HepG2 (cell line): ENCODE measurements at regions not wholly inside any gene's neighbourhood (a gene's known extent, or its start where the extent isn't known, plus 50 kb on each side); places are given as distances from the start of the nearest gene placed in this dataset.

Source experiments
- ATAC-seq: fragments of 200-7000 bp; cut with Tn5 transposase; 3 replicates; pipeline ENCODE4 v1.9.1; 2020; ENCODE audit warnings: mild to moderate bottlenecking, moderate library complexity
- BruUV-seq: library from RNA; stranded (reverse); fragments of 400-500 nt; replicated peaks from 2 replicates; lab custom pipeline; 2021; lab: Mats Ljungman, UMichigan
- CTCF ChIA-PET: fragments of 300-600 bp; formaldehyde crosslinking; extraction: SDS; loops from one replicate; lab custom pipeline; 2021; ENCODE audit warnings: low total read pairs, inconsistent platforms, low intra/inter-chr PET ratio; lab: Yijun Ruan, JAX
- POLR2A ChIA-PET: fragments of 350-600 bp; sonication (Branson Sonifier 250); formaldehyde crosslinking; loops from one replicate; lab custom pipeline; 2020; ENCODE audit warnings: antibody characterized with exemption, inconsistent platforms; lab: Yijun Ruan, JAX
- DNase-seq: peaks from one replicate; pipeline ENCODE4 v3.0.0-alpha.2; 2015; ENCODE audit warnings: low spot score
- FAIRE-seq: peaks from 3 replicates; lab custom pipeline; 2011; peaks lifted over from hg19 to GRCh38; lab: Jason Lieb, UNC
- H2AFZ ChIP-seq: one replicate; pipeline ENCODE4 v1.6.1; 2011; ENCODE audit warnings: low read length, inconsistent platforms
- H3K27ac ChIP-seq: fragments of 300-600 bp; 3 replicates; pipeline ENCODE4 v1.8.0; 2011; ENCODE audit warnings: mixed run types, mild to moderate bottlenecking, mixed read lengths, low read length, inconsistent platforms; ENCODE audit not compliant: insufficient read depth; ENCODE audit errors: extremely low read length
- H3K27me3 ChIP-seq, 2 experiments: fragments of 200-600 bp in 1 of 2; 2 replicates in 1 of 2; 3 replicates in 1 of 2; pipeline versions ENCODE4 v1.6.0 to v1.8.0; 2011; ENCODE audit warnings: low read length in 2 of 2, mild to moderate bottlenecking in 2 of 2, moderate library complexity in 2 of 2, inconsistent platforms in 1 of 2; ENCODE audit not compliant: insufficient read depth in 2 of 2, control insufficient read depth in 1 of 2
- H3K36me3 ChIP-seq, 2 experiments: fragments of 200-600 bp in 1 of 2; replicated peaks in 1 of 2; 2 replicates in 1 of 2; 3 replicates in 1 of 2; pipeline versions ENCODE4 v1.5.1 to v1.8.0; 2011; ENCODE audit warnings: low read length in 2 of 2, inconsistent platforms in 1 of 2; ENCODE audit not compliant: insufficient read depth in 2 of 2, control insufficient read depth in 1 of 2
- H3K4me1 ChIP-seq: 2 replicates; pipeline ENCODE4 v1.5.1; 2012; ENCODE audit warnings: low read length, inconsistent platforms; ENCODE audit not compliant: insufficient read depth
- H3K4me2 ChIP-seq: 2 replicates; pipeline ENCODE4 v1.6.0; 2011; ENCODE audit warnings: low read depth, low read length, inconsistent platforms
- H3K4me3 ChIP-seq, 3 experiments: fragments of 200-600 bp in 1 of 3; sonication (generic), shearing (Covaris generic) in 1 of 3; replicated peaks in 1 of 3; 2 replicates each; pipeline ENCODE4 v1.5.1; 2011 to 2016; ENCODE audit warnings: low read length in 3 of 3, inconsistent platforms in 2 of 3, low read depth in 2 of 3, mild to moderate bottlenecking in 2 of 3, control low read depth in 1 of 3, mixed read lengths in 1 of 3; ENCODE audit not compliant: insufficient read depth in 1 of 3
- H3K79me2 ChIP-seq: one replicate; pipeline ENCODE4 v1.6.1; 2011; ENCODE audit warnings: low read length, inconsistent platforms; ENCODE audit not compliant: insufficient read depth
- H3K9ac ChIP-seq: 2 replicates; pipeline ENCODE4 v1.6.0; 2011; ENCODE audit warnings: mild to moderate bottlenecking, low read depth, low read length, inconsistent platforms; ENCODE audit not compliant: insufficient read depth
- H3K9me3 ChIP-seq: 2 replicates; pipeline ENCODE4 v1.5.1; 2012; ENCODE audit warnings: mild to moderate bottlenecking, low read length
- H4K20me1 ChIP-seq: 2 replicates; pipeline ENCODE4 v1.6.0; 2011; ENCODE audit warnings: inconsistent platforms, mild to moderate bottlenecking, low read length, moderate library complexity; ENCODE audit not compliant: insufficient read depth
- GABPB1 ChIP-seq: IDR thresholded peaks from 2 replicates; pipeline ENCODE4 v1.6.1; 2016; ENCODE audit warnings: mild to moderate bottlenecking, missing genetic modification reagents, moderate library complexity, missing compliant biosample characterization
- KAT7 ChIP-seq: IDR thresholded peaks from 2 replicates; pipeline ENCODE4 v1.6.1; 2018; ENCODE audit warnings: borderline replicate concordance, missing compliant biosample characterization
- NFAT5 ChIP-seq: sonication (generic); formaldehyde crosslinking; IDR thresholded peaks from 2 replicates; pipeline ENCODE4 v1.4.0; 2020; ENCODE audit warnings: missing genetic modification reagents
- POGZ ChIP-seq: sonication (generic); formaldehyde crosslinking; IDR thresholded peaks from 2 replicates; pipeline ENCODE4 v1.4.0; 2020; ENCODE audit warnings: mild to moderate bottlenecking, missing genetic modification reagents
- ZNF891 ChIP-seq: sonication (generic); formaldehyde crosslinking; IDR thresholded peaks from 2 replicates; pipeline ENCODE4 v1.5.0; 2020; ENCODE audit warnings: mild to moderate bottlenecking, missing genetic modification reagents
- WGBS: methylation state at CpG from one replicate; pipeline ENCODE4 v1.1.6; 2017; ENCODE audit warnings: low lambda C conversion rate; 5-methylcytosine and 5-hydroxymethylcytosine counted together
- in situ Hi-C: cut with HindIII; loops from 2 replicates; pipeline ENCODE4 v1.10.0; 2017; ENCODE audit warnings: low pct_unique_long_range_greater_than_20kb; ENCODE audit not compliant: extremely low pct_ligation_motif_present
- intact Hi-C: fragments of 100-400 bp; cut with micrococcal nuclease; formaldehyde crosslinking; loops from one replicate; pipeline ENCODE4 v1.10.0; 2022; ENCODE audit not compliant: unreplicated experiment
- TF ChIP-seq, protein P1 (sequence below): sonication (generic); formaldehyde crosslinking; IDR thresholded peaks from 2 replicates; pipeline ENCODE4 v1.4.0; 2020; ENCODE audit warnings: mild to moderate bottlenecking, missing genetic modification reagents
- TF ChIP-seq, protein P2 (sequence below): sonication (generic); formaldehyde crosslinking; IDR thresholded peaks from 2 replicates; pipeline ENCODE4 v1.5.0; 2020; ENCODE audit warnings: mild to moderate bottlenecking, missing genetic modification reagents, moderate library complexity
- TF ChIP-seq, protein P3 (sequence below): IDR thresholded peaks from 2 replicates; pipeline ENCODE4 v1.6.1; 2016; ENCODE audit warnings: low read depth, missing genetic modification reagents, missing compliant biosample characterization

DNA sequence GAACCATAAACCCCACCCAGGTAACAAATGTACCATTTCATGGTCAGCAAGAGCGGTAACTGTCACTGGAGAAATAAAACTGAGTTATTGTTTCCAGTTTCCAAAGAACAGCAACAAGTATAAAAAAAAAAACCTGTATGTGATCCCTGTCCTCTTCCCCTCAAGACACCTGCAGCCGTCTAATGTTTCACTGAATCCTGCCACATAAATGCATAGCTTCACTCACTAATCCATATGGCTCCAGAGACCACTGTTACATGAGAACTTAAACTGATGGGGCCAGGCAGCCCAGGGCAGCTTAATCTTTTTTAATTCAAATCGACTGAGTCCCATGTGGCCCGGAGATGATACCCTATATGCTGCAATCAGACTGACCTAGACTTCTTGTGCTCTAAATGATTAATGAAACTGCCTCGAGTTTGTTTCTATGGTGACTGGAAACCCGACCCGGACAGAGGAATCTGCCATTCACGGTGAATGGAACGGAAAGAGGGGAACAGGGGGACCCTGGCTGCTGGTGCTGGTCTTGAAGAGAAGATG lies 60.9 kb upstream of the SIX2 start (continued):
- TF ChIP-seq, protein P1, sequence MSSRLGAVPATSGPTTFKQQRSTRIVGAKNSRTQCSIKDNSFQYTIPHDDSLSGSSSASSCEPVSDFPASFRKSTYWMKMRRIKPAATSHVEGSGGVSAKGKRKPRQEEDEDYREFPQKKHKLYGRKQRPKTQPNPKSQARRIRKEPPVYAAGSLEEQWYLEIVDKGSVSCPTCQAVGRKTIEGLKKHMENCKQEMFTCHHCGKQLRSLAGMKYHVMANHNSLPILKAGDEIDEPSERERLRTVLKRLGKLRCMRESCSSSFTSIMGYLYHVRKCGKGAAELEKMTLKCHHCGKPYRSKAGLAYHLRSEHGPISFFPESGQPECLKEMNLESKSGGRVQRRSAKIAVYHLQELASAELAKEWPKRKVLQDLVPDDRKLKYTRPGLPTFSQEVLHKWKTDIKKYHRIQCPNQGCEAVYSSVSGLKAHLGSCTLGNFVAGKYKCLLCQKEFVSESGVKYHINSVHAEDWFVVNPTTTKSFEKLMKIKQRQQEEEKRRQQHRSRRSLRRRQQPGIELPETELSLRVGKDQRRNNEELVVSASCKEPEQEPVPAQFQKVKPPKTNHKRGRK (CRISPR knock-in tag), result no peak
- TF ChIP-seq, protein P2, sequence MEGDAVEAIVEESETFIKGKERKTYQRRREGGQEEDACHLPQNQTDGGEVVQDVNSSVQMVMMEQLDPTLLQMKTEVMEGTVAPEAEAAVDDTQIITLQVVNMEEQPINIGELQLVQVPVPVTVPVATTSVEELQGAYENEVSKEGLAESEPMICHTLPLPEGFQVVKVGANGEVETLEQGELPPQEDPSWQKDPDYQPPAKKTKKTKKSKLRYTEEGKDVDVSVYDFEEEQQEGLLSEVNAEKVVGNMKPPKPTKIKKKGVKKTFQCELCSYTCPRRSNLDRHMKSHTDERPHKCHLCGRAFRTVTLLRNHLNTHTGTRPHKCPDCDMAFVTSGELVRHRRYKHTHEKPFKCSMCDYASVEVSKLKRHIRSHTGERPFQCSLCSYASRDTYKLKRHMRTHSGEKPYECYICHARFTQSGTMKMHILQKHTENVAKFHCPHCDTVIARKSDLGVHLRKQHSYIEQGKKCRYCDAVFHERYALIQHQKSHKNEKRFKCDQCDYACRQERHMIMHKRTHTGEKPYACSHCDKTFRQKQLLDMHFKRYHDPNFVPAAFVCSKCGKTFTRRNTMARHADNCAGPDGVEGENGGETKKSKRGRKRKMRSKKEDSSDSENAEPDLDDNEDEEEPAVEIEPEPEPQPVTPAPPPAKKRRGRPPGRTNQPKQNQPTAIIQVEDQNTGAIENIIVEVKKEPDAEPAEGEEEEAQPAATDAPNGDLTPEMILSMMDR (CRISPR knock-in tag), result no peak

GRCh38 chr2:45069684-45070083 lies 60.4 kb upstream of the SIX2 start:
- BruUV-seq, result no TSS peak
- in situ Hi-C loops, result no loop called here
- TF ChIP-seq GABPB1 (CRISPR knock-in tag), result no peak
- TF ChIP-seq, protein P3, sequence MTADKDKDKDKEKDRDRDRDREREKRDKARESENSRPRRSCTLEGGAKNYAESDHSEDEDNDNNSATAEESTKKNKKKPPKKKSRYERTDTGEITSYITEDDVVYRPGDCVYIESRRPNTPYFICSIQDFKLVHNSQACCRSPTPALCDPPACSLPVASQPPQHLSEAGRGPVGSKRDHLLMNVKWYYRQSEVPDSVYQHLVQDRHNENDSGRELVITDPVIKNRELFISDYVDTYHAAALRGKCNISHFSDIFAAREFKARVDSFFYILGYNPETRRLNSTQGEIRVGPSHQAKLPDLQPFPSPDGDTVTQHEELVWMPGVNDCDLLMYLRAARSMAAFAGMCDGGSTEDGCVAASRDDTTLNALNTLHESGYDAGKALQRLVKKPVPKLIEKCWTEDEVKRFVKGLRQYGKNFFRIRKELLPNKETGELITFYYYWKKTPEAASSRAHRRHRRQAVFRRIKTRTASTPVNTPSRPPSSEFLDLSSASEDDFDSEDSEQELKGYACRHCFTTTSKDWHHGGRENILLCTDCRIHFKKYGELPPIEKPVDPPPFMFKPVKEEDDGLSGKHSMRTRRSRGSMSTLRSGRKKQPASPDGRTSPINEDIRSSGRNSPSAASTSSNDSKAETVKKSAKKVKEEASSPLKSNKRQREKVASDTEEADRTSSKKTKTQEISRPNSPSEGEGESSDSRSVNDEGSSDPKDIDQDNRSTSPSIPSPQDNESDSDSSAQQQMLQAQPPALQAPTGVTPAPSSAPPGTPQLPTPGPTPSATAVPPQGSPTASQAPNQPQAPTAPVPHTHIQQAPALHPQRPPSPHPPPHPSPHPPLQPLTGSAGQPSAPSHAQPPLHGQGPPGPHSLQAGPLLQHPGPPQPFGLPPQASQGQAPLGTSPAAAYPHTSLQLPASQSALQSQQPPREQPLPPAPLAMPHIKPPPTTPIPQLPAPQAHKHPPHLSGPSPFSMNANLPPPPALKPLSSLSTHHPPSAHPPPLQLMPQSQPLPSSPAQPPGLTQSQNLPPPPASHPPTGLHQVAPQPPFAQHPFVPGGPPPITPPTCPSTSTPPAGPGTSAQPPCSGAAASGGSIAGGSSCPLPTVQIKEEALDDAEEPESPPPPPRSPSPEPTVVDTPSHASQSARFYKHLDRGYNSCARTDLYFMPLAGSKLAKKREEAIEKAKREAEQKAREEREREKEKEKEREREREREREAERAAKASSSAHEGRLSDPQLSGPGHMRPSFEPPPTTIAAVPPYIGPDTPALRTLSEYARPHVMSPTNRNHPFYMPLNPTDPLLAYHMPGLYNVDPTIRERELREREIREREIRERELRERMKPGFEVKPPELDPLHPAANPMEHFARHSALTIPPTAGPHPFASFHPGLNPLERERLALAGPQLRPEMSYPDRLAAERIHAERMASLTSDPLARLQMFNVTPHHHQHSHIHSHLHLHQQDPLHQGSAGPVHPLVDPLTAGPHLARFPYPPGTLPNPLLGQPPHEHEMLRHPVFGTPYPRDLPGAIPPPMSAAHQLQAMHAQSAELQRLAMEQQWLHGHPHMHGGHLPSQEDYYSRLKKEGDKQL (CRISPR knock-in tag), result no peak
- TF ChIP-seq ZNF891, result no peak
- no peak for TF ChIP-seq NFAT5 (CRISPR knock-in tag)
- no peak for TF ChIP-seq POGZ
- no peak for TF ChIP-seq KAT7 (CRISPR knock-in tag)

More at GRCh38 chr2:45069684-45070083, 60.4 kb upstream of the SIX2 start:
- POLR2A ChIA-PET, result no interaction called here
- H3K4me2 ChIP-seq, result no peak overlapping the region
- WGBS, result 45% methylated on average over 5 of the region's 5 CpGs
- no peak overlapping the region for H2AFZ ChIP-seq
- H3K36me3 ChIP-seq, result no peaks in the 10 kb centered on the region
- ATAC-seq (no peak), DNase-seq (no peak), FAIRE-seq (no peak)
- H3K4me1 ChIP-seq, result peaks cover 2% of the 10 kb centered on the region
- no peak overlapping the region for H3K27ac ChIP-seq
- H3K27me3 ChIP-seq, result peaks cover 0 to 35% of the 10 kb centered on the region in 2 experiments; a peak in 2 of 5 replicates
- no peaks in the 10 kb centered on the region; the same call in 1 of the 2 replicates for H4K20me1 ChIP-seq
- H3K9ac ChIP-seq, result no peak overlapping the region
- intact Hi-C loops, result no loop called here
- CTCF ChIA-PET, result no interaction called here
- no peak overlapping the region for H3K4me3 ChIP-seq
- H3K9me3 ChIP-seq, result no peaks in the 10 kb centered on the region
- H3K79me2 ChIP-seq, result no peaks in the 10 kb centered on the region
